H1 (cell line): ENCODE measurements at regions not wholly inside any gene's neighbourhood (a gene's known extent, or its start where the extent isn't known, plus 50 kb on each side); places are given as distances from the start of the nearest gene placed in this dataset.

Experiments
- ASH2L ChIP-seq: fragments of 200-600, 300-600 bp; sonication (generic); IDR thresholded peaks from one replicate; pipeline ENCODE4 v1.7.1; 2017; ENCODE audit warnings: low read length
- BCL11A ChIP-seq, 2 experiments: IDR thresholded peaks; one replicate each; pipeline ENCODE4 v1.6.1; 2011; ENCODE audit warnings: low read depth in 2 of 2, low read length in 2 of 2, mild to moderate bottlenecking in 2 of 2
- JUN ChIP-seq: IDR thresholded peaks from 2 replicates; pipeline ENCODE4 v1.6.1; 2011; ENCODE audit warnings: low read depth, mild to moderate bottlenecking, improper control_type of control experiment, low read length
- SIX5 ChIP-seq: IDR thresholded peaks from 2 replicates; pipeline ENCODE4 v1.6.1; 2011; ENCODE audit warnings: mild to moderate bottlenecking, low read depth, low read length
- TAF1 ChIP-seq: IDR thresholded peaks from 2 replicates; pipeline ENCODE4 v1.6.1; 2011; ENCODE audit warnings: mild to moderate bottlenecking, low read depth, low read length
- TAF7 ChIP-seq: optimal IDR thresholded peaks from 2 replicates; pipeline ENCODE3; 2011; ENCODE audit warnings: low read depth, mild to moderate bottlenecking, inconsistent platforms, low read length, moderate library complexity, borderline replicate concordance
- TF ChIP-seq, protein P1 (sequence below), 3 experiments: IDR thresholded peaks; 1 replicate in 2 of 3; 2 replicates in 1 of 3; pipeline versions ENCODE4 v1.5.1 to v1.6.1; 2011; ENCODE audit warnings: low read length in 3 of 3, mild to moderate bottlenecking in 3 of 3, inconsistent platforms in 2 of 3, low read depth in 1 of 3, moderate library complexity in 1 of 3; ENCODE audit not compliant: insufficient read depth in 1 of 3; ENCODE audit errors: control extremely low read depth in 1 of 3

DNA sequence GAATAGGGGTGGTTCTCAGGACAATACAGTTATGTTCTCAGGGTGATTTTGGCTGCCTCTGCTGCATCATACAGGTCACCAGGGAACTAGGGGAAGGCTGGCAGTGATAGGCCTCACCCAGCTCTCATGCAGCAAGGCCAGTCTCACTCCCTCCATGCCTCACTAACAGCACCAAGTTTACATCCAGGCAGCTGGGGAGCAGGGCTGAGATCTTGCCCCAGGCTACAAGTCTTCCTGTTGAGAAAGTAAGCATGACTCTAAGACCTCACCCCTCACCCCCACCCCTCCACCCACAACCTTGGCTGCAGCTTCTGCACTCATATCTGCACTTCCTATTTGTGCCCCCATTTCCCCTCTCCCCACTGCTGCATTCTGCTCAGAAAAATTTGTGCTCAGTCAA lies 481.2 kb downstream of the ACTL7B start (continued):
- TF ChIP-seq SIX5 (no peak), TAF7 (no peak), BCL11A (IDR thresholded peaks at IDR 0.05; ENCODE audit: low read depth in 2 of 2, low read length in 2 of 2) (no peak), TAF1 (no peak), JUN (no peak), ASH2L (no peak)
- TF ChIP-seq, protein P1, sequence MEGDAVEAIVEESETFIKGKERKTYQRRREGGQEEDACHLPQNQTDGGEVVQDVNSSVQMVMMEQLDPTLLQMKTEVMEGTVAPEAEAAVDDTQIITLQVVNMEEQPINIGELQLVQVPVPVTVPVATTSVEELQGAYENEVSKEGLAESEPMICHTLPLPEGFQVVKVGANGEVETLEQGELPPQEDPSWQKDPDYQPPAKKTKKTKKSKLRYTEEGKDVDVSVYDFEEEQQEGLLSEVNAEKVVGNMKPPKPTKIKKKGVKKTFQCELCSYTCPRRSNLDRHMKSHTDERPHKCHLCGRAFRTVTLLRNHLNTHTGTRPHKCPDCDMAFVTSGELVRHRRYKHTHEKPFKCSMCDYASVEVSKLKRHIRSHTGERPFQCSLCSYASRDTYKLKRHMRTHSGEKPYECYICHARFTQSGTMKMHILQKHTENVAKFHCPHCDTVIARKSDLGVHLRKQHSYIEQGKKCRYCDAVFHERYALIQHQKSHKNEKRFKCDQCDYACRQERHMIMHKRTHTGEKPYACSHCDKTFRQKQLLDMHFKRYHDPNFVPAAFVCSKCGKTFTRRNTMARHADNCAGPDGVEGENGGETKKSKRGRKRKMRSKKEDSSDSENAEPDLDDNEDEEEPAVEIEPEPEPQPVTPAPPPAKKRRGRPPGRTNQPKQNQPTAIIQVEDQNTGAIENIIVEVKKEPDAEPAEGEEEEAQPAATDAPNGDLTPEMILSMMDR (IDR thresholded peaks at IDR 0.05; ENCODE audit: control extremely low read depth in 1 of 3, insufficient read depth in 1 of 3, low read depth in 1 of 3, low read length in 3 of 3) = no peak
